NCI-H345 (cell line): ENCODE measurements at regions not wholly inside any gene's neighbourhood (a gene's known extent, or its start where the extent isn't known, plus 50 kb on each side); places are given as distances from the start of the nearest gene placed in this dataset.

Source experiments
- DNase-seq: peaks from one replicate; lab custom pipeline; 2025; lab: John Stamatoyannopoulos, UW

- DNase-seq, result no peak
Observed at GRCh38 chr13:107104631-107105030, 536.7 kb upstream of the ARGLU1 start.

DNA sequence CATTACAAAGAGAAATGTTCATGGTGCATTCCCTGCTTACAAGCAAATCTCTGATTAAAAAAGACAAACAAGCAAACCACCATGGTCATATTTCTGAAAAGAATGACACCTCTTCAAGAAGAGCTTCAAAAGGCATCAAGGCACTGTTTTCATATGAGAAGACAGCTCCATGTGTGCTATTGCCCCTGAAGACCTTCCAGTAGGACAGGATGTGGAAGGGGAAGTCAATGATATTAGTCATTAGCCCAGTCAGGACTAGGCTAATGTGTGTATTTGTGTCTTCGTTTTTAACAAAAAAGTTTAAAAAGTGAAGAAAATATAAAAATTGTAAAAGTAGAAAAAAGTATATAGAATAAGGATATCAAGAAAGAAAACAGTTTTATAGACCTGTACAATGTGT, 534.7 kb upstream of the ARGLU1 start:
- DNase-seq, result no peak

GRCh38 chr13:107099661-107100060, 531.7 kb upstream of the ARGLU1 start:
- no peak for DNase-seq

DNA sequence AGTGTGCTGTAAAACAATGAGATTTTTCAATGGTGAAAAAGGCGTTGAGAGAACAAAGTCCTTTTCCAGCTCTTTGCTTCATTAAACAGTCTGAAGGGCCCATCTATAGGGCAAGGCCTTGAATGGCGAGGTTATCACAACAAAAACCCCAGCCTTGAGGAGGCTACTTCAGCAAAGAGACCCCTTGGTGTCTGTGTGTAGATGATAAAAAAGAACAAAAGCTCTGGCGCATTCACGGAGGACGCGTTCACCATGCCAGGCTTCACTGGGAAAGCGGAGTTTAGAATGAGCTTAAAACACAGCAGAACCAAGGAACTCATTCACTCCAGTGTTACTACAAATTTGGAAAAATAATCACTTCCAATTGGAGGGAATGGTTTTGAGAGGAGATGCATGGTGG, 530.0 kb upstream of the ARGLU1 start:
- no peak for DNase-seq

DNA sequence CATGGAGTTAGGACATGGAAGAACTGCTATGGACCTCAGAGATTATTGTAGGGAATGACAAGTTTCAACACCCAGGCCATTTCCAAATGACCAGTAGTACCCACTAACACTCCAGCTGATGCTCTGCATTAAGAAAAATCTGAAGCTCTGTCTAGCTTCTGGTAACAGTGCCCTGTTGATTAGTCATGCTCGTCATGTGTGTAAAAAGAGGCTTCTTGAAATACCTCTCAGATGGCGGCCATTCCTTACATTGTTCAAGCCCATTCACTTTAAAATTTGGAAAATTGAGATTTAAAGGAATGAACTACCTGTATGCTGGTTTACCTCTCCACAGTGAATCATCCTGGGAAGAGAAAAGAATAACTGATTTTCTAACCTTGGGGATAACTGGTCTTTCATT, 527.9 kb upstream of the ARGLU1 start:
- no peak for DNase-seq

- DNase-seq, result no peak
Observed at GRCh38 chr13:107091861-107092260, 523.9 kb upstream of the ARGLU1 start.

GRCh38 chr13:107091428-107091827, 523.5 kb upstream of the ARGLU1 start:
- DNase-seq, result no peak

DNA sequence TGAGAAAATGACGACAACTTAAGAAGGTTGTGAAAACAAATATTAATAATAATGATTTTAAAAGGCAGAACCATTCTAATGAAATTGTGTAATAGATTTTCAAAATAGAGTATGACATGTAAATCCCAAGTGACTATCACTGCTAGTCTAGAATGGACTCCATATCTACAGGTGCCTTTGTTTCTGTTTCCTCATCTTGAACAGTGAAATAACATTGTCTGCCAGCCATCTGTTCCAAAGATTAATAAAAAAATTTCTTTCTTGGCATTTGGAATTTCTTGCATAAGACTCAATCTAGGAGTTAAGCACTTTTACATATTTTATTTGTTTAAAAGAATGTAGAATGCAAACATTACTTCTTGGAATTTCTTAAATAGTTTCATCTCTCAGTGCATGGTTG, 520.1 kb upstream of the ARGLU1 start:
- no peak for DNase-seq

DNA sequence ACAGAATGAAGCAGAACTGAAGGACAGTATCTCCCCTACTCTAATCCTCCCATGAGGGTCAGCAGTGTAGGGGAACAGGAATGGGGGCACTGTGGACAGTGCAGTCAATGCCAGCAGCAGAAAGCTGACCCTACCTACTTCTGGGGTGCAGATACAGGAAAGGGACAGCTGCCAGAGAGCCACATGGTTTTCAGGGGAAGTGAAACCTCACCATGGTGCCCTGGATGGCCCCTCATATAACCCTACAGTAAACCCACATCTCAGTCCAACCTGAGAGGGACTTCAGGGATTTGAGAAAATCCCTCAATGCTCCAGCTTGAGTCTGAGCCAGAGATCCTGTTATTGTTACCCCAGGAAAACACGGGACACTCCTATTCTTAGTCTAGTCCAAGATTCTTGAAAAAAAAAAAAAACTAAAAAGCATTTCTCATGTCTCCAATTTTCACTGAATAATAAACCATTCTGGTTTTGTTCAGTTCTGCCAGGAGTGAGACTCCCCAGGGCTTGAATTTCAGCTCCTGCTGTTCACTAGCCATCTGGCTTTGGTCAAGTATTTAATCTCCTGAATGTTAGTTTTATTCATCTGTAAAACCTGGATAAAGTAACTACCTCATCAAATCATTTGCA, 511.6 kb upstream of the ARGLU1 start:
- no peak for DNase-seq

GRCh38 chr13:107078229-107078765, 510.4 kb upstream of the ARGLU1 start:
- no peak for DNase-seq

- DNase-seq, result no peak
Observed at GRCh38 chr13:107076801-107077200, 508.9 kb upstream of the ARGLU1 start.

- no peak for DNase-seq
Observed at GRCh38 chr13:107075576-107075975, 507.6 kb upstream of the ARGLU1 start.

- no peak for DNase-seq
Observed at GRCh38 chr13:107070792-107071191, 502.9 kb upstream of the ARGLU1 start.

- DNase-seq, result no peak
Observed at GRCh38 chr13:107069108-107069776, 501.3 kb upstream of the ARGLU1 start.

DNA sequence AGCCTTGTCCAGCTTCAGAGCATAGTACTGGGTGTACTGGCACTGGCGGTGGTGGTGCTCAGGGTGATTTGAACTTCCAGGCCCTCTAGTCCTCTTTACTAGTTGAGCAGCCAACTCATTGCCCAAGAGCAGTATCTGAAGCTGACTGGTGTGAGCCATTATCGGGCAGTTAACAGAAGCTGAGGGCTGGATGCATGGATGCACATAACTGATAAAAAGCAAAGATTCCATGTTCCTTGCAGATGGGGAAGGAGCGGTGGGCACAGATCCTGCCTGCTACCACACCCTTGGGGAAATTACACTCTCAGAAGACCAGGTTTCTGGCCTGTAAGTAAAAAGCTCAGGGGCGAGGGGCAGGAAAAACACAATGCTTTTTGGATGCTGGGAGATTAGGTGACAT, 499.4 kb upstream of the ARGLU1 start:
- DNase-seq, result no peak

DNA sequence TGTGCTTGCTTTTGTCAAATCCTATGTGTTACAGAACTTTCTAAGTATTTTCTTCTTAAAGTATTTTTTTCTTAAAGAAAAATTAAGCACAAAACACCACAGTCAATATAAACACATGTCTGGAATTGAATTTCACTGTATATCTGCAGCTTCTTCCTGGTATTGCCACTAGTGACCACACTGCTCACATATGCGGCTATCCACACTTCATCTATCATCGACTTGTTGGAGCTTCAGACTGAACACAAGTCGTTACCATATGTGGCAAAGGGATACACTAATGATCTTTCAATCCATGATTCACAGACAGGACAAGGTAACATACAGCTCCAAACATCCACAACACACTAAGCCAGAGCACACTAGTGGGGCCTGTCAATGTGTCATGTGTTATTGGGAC, 498.4 kb upstream of the ARGLU1 start:
- no peak for DNase-seq

GRCh38 chr13:107065036-107065435, 497.1 kb upstream of the ARGLU1 start:
- no peak for DNase-seq

DNA sequence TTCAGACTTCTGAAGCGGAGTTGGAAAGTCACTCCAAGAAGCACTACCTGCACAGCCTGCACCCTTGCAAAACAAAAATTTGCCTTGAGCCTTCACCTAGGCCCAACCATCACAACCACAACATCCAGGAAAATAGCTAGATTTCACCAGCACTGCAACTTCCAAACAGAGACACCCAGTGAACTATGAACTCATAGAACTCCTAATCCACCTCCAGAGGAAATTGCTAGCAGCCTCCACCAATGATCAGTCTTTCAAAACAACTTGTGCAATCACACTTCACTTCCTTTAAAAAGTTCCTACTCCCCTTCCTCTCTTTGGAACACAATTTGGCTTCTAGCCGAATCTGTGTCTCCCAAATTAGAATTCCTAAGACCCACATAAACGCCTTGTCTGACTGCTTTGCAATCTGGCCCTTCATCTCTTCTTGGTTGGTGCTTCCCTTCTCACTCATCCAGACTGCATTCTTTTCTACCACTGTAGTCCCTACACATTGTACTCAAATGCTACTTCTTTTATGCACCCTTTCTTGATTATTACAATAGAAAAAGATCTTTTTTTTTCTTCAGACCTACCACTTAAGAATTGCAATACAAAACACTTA, 489.2 kb upstream of the ARGLU1 start:
- DNase-seq, result no peak

GRCh38 chr13:107043021-107043956, 475.4 kb upstream of the ARGLU1 start:
- DNase-seq, result no peak

- DNase-seq, result no peak
Observed at GRCh38 chr13:107035778-107036177, 467.8 kb upstream of the ARGLU1 start.

DNA sequence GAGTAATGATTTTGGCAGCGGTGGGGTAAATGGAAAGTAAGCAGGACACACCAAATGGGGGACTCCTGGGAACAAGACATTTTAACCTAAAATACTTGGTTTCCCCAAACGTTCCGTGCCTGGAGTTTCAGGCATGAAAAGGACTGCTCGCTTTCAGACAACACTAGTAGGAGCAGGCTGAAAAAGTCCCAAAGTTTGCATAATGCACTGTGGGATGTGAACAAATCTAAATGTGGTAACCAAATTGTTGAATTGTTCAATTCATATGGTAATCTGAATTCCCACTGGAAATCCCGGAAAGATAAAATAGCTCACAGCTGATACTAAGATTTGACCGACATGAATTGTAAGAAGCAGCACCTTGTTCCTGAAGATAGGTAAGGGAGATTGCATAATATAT, 467.2 kb upstream of the ARGLU1 start:
- no peak for DNase-seq

DNA sequence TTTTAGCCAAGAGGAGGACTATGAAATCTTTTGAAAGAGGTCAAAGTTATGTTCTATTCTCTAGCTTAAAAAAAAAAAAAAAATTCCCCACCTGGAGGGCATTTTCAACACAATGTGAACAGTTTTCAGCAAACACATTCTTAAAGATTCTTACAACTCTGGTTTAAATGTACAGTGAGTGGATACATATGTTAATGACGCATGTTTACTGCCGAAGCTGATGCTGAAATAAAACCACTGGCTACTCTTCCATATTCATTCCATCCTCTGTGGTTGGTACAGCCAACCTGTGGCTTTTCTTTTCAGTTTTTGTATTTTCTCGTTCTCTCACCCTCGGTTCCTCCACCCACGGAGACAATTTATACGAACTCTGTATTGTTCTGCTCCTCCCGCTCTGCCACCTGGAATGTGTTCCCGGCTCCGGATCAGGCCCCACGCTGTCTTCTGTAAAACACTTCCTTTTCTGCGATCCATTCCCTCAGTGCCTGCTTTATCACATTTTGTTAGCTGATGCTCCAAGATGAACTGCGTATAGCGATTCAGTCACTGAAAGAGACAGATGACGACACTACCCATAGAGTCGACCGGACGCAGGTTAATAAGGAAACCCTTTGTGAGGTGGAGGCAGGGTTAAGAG, 466.4 kb upstream of the ARGLU1 start:
- DNase-seq, result no peak
